Ovary (tissue), 7 donors: ENCODE measurements at regions not wholly inside any gene's neighbourhood (a gene's known extent, or its start where the extent isn't known, plus 50 kb on each side); places are given as distances from the start of the nearest gene placed in this dataset.

Experiments
- DNase-seq, 5 donors: peaks; one replicate each; pipeline ENCODE4 v3.0.0-alpha.2; 2019 to 2020
- H3K27ac ChIP-seq, 2 donors: fragments of 200-600 bp; one replicate each; pipeline versions ENCODE4 v1.5.1 to v1.8.0; 2019 to 2022
- H3K27me3 ChIP-seq: fragments of 200-600 bp; one replicate; pipeline ENCODE4 v1.8.0; 2022
- H3K36me3 ChIP-seq: fragments of 200-600 bp; sonication (generic); one replicate; pipeline ENCODE4 v1.5.1; 2019
- H3K4me1 ChIP-seq: one replicate; pipeline ENCODE4 v1.8.1; 2013; ENCODE audit warnings: mild to moderate bottlenecking, moderate library complexity; ENCODE audit not compliant: insufficient read depth
- H3K4me3 ChIP-seq: fragments of 200-600 bp; sonication (generic); one replicate; pipeline ENCODE4 v1.5.1; 2017
- H3K9me3 ChIP-seq, 2 donors: fragments of 200-600 bp in 1 of 2; sonication (generic) in 1 of 2; one replicate each; pipeline versions ENCODE4 v1.5.1 to v1.8.1; 2013 to 2019; ENCODE audit warnings: mild to moderate bottlenecking in 1 of 2, moderate library complexity in 1 of 2
- CTCF ChIP-seq, 3 donors: fragments of 450-650 bp in 2 of 3; fragments of 200-600 bp in 1 of 3; IDR thresholded peaks; one replicate each; pipeline versions ENCODE4 v1.5.1 to v1.8.0; 2016 to 2022; ENCODE audit warnings: antibody characterized with exemption in 3 of 3, mild to moderate bottlenecking in 1 of 3
- EP300 ChIP-seq: sonication (generic); formaldehyde crosslinking; IDR thresholded peaks from one replicate; pipeline ENCODE4 v1.6.1; 2017; ENCODE audit warnings: antibody characterized with exemption
- POLR2A ChIP-seq: fragments of 450-650 bp; IDR thresholded peaks from one replicate; pipeline ENCODE4 v1.6.1; 2017; ENCODE audit warnings: antibody characterized with exemption, mild to moderate bottlenecking, moderate library complexity
- WGBS, 3 donors: extraction: QIAGEN DNeasy Blood & Tissue Kit in 1 of 3; methylation state at CpG; one replicate each; pipeline versions ENCODE4 v1.1.5 to v1.1.7; 2013 to 2017; 5-methylcytosine and 5-hydroxymethylcytosine counted together
- intact Hi-C, 4 donors: fragments of 100-400 bp; cut with DNase I; formaldehyde crosslinking; loops; one replicate each; pipeline versions ENCODE4 v1.11.0 to v1.15.1; 2022 to 2023
- donor health status: DM: no; HTN: no; CAD: no; lungs with moderate emphysema.
- donor health status: DM: no; HTN: no; CAD: no.
- donor health status: Bipolar disorder and iron deficiency.
- donor health status: DM: no; HTN: no; CAD: no.
- donor health status: DM: yes; HTN: yes; CAD: no.

DNA sequence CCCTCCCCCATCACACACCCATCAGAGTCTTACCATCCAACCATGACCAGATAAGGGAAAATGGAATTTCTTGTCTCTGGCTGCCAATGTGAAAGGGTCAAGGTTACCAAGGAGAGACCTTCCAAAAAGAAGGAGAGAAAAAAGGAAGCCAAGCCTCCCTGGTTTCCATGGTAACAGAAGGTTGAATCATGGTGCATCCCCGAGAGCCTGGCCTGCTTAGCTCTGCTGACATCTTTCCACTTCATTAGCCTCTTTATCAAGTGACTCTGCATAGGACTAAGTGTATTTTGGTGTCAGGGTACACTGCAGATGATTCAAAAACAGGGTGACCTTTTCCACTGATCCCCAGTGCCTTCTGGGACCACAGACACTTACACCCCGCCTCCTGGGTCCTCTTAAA lies 225.7 kb upstream of the PPP2R3A start:
- Histone ChIP-seq H3K4me1 (no peaks in the 10 kb centered on the region), H3K4me3 (no peak overlapping the region), H3K9me3 (no peaks in the 10 kb centered on the region), H3K36me3 (no peaks in the 10 kb centered on the region), H3K27ac (no peak overlapping the region), H3K27me3 (no peaks in the 10 kb centered on the region)
- 29 to 39% (median 32%) methylated on average over 2 of the region's 2 CpGs for WGBS, 3 donors
- TF ChIP-seq EP300 (no peak), POLR2A (no peak)
- DNase-seq, result no peak
- intact Hi-C loops, result no loop called here

DNA sequence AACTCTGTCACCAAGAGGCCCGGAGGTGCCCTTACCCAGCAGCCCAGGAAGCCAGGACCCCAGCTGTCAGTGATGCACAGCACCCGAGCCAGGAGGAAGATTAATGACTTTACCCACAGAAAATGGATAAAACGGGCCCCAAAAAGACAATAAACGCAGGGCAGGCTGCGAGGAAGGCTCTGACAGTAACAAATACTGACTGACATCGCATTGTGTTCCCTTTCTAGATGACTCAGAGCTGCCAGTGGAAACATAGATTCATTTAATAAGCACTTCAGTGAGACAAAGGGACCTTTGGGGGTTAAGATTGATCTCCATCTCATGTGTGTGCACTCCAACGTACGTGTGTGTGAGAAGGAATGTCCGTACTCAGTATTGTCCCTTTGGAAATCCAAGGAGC lies 225.3 kb upstream of the PPP2R3A start:
- TF ChIP-seq POLR2A, result no peak
- Histone ChIP-seq H3K27ac (no peak overlapping the region), H3K27me3 (no peaks in the 10 kb centered on the region), H3K4me1 (no peaks in the 10 kb centered on the region), H3K36me3 (no peaks in the 10 kb centered on the region), H3K4me3 (no peak overlapping the region), H3K9me3 (no peaks in the 10 kb centered on the region)
- intact Hi-C loops, result no loop called here
- DNase-seq, result no peak
- WGBS, 3 donors, result 32 to 61% (median 37%) methylated on average over 9 of the region's 9 CpGs

DNA sequence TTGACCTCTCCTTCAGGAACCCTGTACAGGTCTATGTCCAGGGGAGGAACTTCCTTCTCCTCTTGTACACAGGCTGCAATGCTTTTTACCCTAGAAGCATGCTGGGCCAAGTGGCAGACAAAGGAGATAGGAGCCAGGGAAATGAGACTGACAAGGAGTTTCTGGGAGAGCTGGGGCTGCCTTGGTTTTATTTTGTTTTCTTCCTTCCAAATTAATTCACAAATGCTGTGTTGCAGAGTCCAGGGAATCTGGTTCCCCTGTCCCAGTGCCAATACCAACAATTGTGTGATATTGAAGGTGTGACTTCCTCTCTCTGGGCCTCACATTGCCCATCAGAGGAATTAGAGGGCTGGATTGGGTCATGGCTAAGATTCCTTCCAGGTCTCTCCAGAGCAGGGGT lies 224.8 kb upstream of the PPP2R3A start:
- H3K36me3 ChIP-seq, result no peaks in the 10 kb centered on the region
- intact Hi-C loops, result no loop called here
- no peaks in the 10 kb centered on the region for H3K27me3 ChIP-seq
- H3K4me1 ChIP-seq, result no peaks in the 10 kb centered on the region
- H3K9me3 ChIP-seq, result no peaks in the 10 kb centered on the region
- no peak overlapping the region for H3K27ac ChIP-seq
- no peak for DNase-seq
- TF ChIP-seq POLR2A (no peak), CTCF (IDR thresholded peaks at IDR 0.05) (no peak), EP300 (no peak)
- no peak overlapping the region for H3K4me3 ChIP-seq

DNA sequence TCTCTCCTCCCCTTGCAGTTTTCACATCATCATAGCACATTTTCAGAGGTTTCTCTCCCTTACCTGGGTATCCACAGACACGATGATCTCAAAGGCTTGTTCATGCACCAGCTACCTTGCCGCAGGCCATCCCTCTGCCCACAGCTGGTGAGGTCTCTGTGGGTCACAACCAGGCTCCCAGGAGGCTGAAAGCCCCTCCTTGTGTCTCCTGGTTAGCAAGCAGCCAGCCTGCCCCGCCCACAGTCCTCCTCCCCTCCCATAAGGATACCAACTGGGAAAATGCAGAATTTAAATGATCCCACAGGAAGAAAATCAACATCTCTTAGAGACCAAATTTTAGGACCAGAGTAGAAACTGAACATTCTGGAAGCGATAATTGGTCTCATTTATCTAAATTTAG lies 213.5 kb upstream of the PPP2R3A start:
- no peak for TF ChIP-seq EP300
- TF ChIP-seq CTCF (IDR thresholded peaks at IDR 0.05), result no peak
- no peak for TF ChIP-seq POLR2A
- intact Hi-C loops, result no loop called here
- 70 to 76% (median 72%) methylated on average over 4 of the region's 4 CpGs for WGBS, 3 donors

DNA sequence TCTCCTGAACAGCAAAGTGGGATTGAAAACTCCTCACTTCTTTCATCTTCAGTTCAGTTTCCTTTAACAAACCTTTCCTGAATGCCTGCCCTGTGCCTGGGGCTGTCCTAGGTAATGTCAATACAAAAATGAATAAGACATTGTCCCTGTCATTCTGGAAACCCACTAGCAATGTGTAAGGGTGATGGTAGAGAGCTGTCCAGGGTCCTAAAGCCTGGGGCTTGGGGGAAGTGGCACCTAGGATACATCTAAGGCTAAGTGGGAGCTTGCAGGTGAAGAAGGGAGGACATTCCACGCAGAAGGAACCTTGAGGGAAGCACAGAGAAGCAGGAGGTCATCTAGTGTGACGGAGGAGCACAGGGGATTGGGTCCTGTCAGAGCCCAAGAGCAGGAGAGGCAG lies 212.7 kb upstream of the PPP2R3A start:
- Histone ChIP-seq H3K36me3 (no peaks in the 10 kb centered on the region), H3K27me3 (no peaks in the 10 kb centered on the region), H3K27ac (no peak overlapping the region), H3K9me3 (no peaks in the 10 kb centered on the region), H3K4me1 (no peaks in the 10 kb centered on the region), H3K4me3 (no peak overlapping the region)
- 51 to 62% (median 53%) methylated on average over 2 of the region's 2 CpGs for WGBS, 3 donors
- no peak for TF ChIP-seq CTCF (IDR thresholded peaks at IDR 0.05)
- no peak for TF ChIP-seq EP300
- TF ChIP-seq POLR2A, result no peak
- no peak for DNase-seq
- intact Hi-C loops, result no loop called here

More for the DNA sequence above, 213.5 kb upstream of the PPP2R3A start:
- Histone ChIP-seq H3K4me3 (no peak overlapping the region), H3K27me3 (no peaks in the 10 kb centered on the region), H3K36me3 (no peaks in the 10 kb centered on the region), H3K4me1 (no peaks in the 10 kb centered on the region), H3K9me3 (no peaks in the 10 kb centered on the region), H3K27ac (no peak overlapping the region)
- DNase-seq, result no peak

DNA sequence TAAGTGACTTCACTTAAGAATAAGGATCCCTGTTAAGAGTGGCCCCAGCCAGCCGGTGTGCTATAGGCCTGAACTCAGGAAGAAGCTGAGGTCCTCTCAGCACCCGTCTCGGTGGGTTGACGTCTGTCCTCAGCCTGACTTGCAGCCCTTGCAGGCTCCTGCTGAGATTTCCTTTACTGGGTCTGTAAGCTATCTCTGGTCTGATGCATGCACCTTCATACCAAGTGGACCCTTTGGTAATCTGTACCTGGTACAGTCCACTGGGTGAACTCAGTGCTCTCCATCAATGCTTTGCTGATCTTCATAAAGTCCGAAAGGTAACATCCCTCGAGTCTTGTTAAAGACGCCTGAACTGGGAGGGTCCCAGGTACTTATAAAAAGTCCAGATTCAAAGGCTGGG lies 212.0 kb upstream of the PPP2R3A start:
- intact Hi-C loops, result no loop called here
- no peaks in the 10 kb centered on the region for H3K9me3 ChIP-seq
- H3K27me3 ChIP-seq, result no peaks in the 10 kb centered on the region
- no peak for TF ChIP-seq EP300
- H3K4me3 ChIP-seq, result no peak overlapping the region
- DNase-seq, result no peak
- WGBS, 3 donors, result 90 to 93% (median 91%) methylated on average over 7 of the region's 7 CpGs
- H3K4me1 ChIP-seq, result no peaks in the 10 kb centered on the region
- no peaks in the 10 kb centered on the region for H3K36me3 ChIP-seq
- no peak overlapping the region for H3K27ac ChIP-seq
